Stomach (tissue), 4 donors: ENCODE measurements at regions not wholly inside any gene's neighbourhood (a gene's known extent, or its start where the extent isn't known, plus 50 kb on each side); places are given as distances from the start of the nearest gene placed in this dataset.

Source experiments
- CTCF ChIP-seq, 7 experiments: fragments of 450-650 bp in 4 of 7; fragments of 200-600 bp in 3 of 7; sonication (generic) in 3 of 7; IDR thresholded peaks; one replicate each; pipeline ENCODE4 v1.5.1; 2016 to 2019; ENCODE audit warnings: antibody characterized with exemption in 7 of 7, control low read depth in 2 of 7, mild to moderate bottlenecking in 1 of 7
- POLR2A ChIP-seq, 4 donors: fragments of 450-650 bp; IDR thresholded peaks; one replicate each; pipeline ENCODE4 v1.6.1; 2016; ENCODE audit warnings: antibody characterized with exemption in 4 of 4, control low read depth in 2 of 4, mild to moderate bottlenecking in 1 of 4, moderate library complexity in 1 of 4
- POLR2AphosphoS5 ChIP-seq, 3 donors: sonication (generic); formaldehyde crosslinking; IDR thresholded peaks; one replicate each; pipeline ENCODE4 v1.6.1; 2016; ENCODE audit warnings: antibody characterized with exemption in 3 of 3

- no peak for TF ChIP-seq CTCF (IDR thresholded peaks at IDR 0.05)
- TF ChIP-seq POLR2AphosphoS5 (IDR thresholded peaks at IDR 0.05), result no peak
- TF ChIP-seq POLR2A (IDR thresholded peaks at IDR 0.05), result no peak
These were observed 106.9 kb downstream of the RFLNA start for GRCh38 chr12:124401704-124402221.
